SJSA1 (cell line): ENCODE measurements at regions not wholly inside any gene's neighbourhood (a gene's known extent, or its start where the extent isn't known, plus 50 kb on each side); places are given as distances from the start of the nearest gene placed in this dataset.
"Not testable (repeated sequence)": the region's sequence is repeated elsewhere in the genome, so short reads cannot be mapped to it uniquely, and the experiment has no call there.

Experiments
- DNase-seq, 2 experiments: peaks; one replicate each; pipeline ENCODE4 v3.0.0-alpha.2; 2015 to 2020; ENCODE audit warnings: low spot score in 2 of 2, low read depth in 1 of 2
- H3K27ac ChIP-seq: fragments of 250-450 bp; sonication (Bioruptor Pico); 2 replicates; pipeline ENCODE4 v1.5.1; 2020; ENCODE audit warnings: mild to moderate bottlenecking, moderate library complexity
- H3K27me3 ChIP-seq: fragments of 250-450 bp; sonication (Bioruptor Pico); replicated peaks from 2 replicates; pipeline ENCODE4 v1.5.1; 2020; ENCODE audit warnings: mild to moderate bottlenecking, moderate library complexity
- H3K36me3 ChIP-seq: fragments of 250-450 bp; sonication (Bioruptor Pico); 2 replicates; pipeline ENCODE4 v1.5.1; 2020; ENCODE audit warnings: mild to moderate bottlenecking
- H3K4me1 ChIP-seq: fragments of 250-450 bp; sonication (Bioruptor Pico); replicated peaks from 2 replicates; pipeline ENCODE4 v1.6.1; 2021; ENCODE audit warnings: mild to moderate bottlenecking
- H3K4me3 ChIP-seq: fragments of 250-450 bp; sonication (Bioruptor Pico); 2 replicates; pipeline ENCODE4 v1.5.1; 2020; ENCODE audit warnings: mild to moderate bottlenecking
- H3K9me3 ChIP-seq: fragments of 250-450 bp; sonication (Bioruptor Pico); replicated peaks from 2 replicates; pipeline ENCODE4 v1.5.1; 2020; ENCODE audit warnings: mild to moderate bottlenecking

GRCh38 chr9:126183266-126183665 lies 143.4 kb upstream of the MVB12B start:
- H3K4me3 ChIP-seq = no peak overlapping the region
- no peak for DNase-seq
- no peaks in the 10 kb centered on the region; the same call in 1 of the 2 replicates for H3K27me3 ChIP-seq
- H3K27ac ChIP-seq = no peak overlapping the region
- H3K4me1 ChIP-seq = no peaks in the 10 kb centered on the region
- no peaks in the 10 kb centered on the region for H3K9me3 ChIP-seq
- no peaks in the 10 kb centered on the region for H3K36me3 ChIP-seq

DNA sequence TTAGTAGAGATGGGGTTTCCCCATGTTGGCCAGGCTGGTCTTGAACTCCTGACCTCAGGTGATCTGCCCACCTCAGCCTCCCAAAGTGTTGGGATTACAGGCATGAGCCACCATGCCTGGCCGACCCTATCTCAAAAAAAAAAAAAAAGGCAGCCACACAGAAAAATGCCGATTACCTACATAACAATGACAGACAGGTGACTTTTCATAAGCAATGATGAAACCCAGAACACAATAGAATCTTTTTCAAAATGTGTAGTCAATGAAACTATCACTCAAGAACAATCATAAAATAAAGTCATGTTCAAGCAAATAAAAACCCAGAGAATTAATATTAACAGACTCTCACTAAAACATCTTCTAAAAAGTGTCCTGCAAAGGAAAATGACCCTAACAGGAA lies 135.6 kb upstream of the MVB12B start:
- not testable (repeated sequence) for H3K36me3 ChIP-seq, H3K4me1 ChIP-seq, H3K4me3 ChIP-seq, H3K9me3 ChIP-seq, H3K27ac ChIP-seq, DNase-seq
- H3K27me3 ChIP-seq = peaks cover 12% of the 10 kb centered on the region; the same call in 1 of the 2 replicates

DNA sequence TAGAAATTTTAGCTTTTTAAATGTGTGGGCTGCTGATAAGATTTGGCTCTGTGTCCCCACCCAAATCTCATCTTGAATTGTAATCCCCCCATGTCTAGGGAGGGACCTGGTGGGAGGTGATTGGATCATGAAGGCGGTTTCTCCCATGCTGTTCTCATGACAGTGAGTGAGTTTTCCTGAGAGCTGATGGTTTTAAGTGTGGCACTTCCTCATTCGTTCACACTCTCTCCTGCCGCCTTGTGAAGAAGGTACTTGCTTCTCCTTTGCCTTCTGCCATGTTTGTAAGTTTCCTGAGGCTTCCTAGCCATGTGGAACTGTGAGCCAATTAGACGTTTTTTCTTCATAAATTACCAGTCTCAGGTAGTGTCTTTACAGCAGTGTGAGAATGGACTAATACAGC lies 127.8 kb upstream of the MVB12B start:
- H3K4me1 ChIP-seq = no peaks in the 10 kb centered on the region
- no peak overlapping the region for H3K27ac ChIP-seq
- H3K27me3 ChIP-seq = peaks cover 12% of the 10 kb centered on the region; the same call in 1 of the 2 replicates
- no peak overlapping the region for H3K4me3 ChIP-seq
- H3K9me3 ChIP-seq = no peaks in the 10 kb centered on the region
- no peak for DNase-seq
- H3K36me3 ChIP-seq = no peaks in the 10 kb centered on the region

- DNase-seq = no peak
- Histone ChIP-seq H3K36me3 (no peaks in the 10 kb centered on the region), H3K4me1 (no peaks in the 10 kb centered on the region), H3K4me3 (no peak overlapping the region), H3K27ac (no peak overlapping the region), H3K27me3 (no peaks in the 10 kb centered on the region), H3K9me3 (no peaks in the 10 kb centered on the region)
Measured at GRCh38 chr9:126203313-126203712, 123.3 kb upstream of the MVB12B start.

- H3K36me3 ChIP-seq = no peaks in the 10 kb centered on the region
- no peak overlapping the region for H3K4me3 ChIP-seq
- no peak overlapping the region for H3K27ac ChIP-seq
- no peaks in the 10 kb centered on the region for H3K27me3 ChIP-seq
- no peaks in the 10 kb centered on the region for H3K9me3 ChIP-seq
- no peaks in the 10 kb centered on the region for H3K4me1 ChIP-seq
- DNase-seq = no peak
Measured at GRCh38 chr9:126204197-126204596, 122.4 kb upstream of the MVB12B start.

DNA sequence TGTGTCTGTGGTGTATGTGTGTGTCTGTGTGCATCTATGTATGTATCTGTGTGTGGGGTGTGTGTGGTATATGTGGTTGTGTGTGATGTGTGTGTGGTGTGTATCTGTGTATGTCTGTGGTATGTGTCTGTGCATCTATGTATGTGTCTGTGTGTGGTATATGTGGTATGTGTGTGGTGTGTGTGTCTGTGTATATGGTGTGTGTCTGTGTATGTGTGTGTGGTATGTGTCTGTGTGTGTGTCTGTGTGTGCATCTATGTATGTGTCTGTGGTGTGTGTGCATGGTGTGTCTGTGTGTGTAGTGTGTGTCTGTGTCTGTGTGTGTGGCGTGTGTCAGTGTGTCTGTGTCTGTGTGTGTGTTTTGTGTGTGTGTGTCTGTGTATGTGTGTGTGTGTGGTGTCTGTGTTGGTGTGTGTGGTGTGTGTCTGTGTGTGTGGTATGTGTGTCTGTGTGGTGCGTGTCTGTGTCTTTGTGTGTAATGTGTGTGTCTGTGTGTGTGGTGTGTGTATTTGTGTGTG lies 121.9 kb upstream of the MVB12B start:
- Histone ChIP-seq H3K9me3 (no peaks in the 10 kb centered on the region), H3K27ac (no peak overlapping the region), H3K27me3 (no peaks in the 10 kb centered on the region), H3K4me3 (no peak overlapping the region), H3K4me1 (no peaks in the 10 kb centered on the region), H3K36me3 (no peaks in the 10 kb centered on the region)
- no peak for DNase-seq

GRCh38 chr9:126205265-126205664 lies 121.4 kb upstream of the MVB12B start:
- DNase-seq = no peak
- H3K27me3 ChIP-seq = no peaks in the 10 kb centered on the region
- H3K4me1 ChIP-seq = no peaks in the 10 kb centered on the region
- no peaks in the 10 kb centered on the region for H3K9me3 ChIP-seq
- H3K36me3 ChIP-seq = no peaks in the 10 kb centered on the region
- H3K27ac ChIP-seq = no peak overlapping the region
- H3K4me3 ChIP-seq = no peak overlapping the region

DNA sequence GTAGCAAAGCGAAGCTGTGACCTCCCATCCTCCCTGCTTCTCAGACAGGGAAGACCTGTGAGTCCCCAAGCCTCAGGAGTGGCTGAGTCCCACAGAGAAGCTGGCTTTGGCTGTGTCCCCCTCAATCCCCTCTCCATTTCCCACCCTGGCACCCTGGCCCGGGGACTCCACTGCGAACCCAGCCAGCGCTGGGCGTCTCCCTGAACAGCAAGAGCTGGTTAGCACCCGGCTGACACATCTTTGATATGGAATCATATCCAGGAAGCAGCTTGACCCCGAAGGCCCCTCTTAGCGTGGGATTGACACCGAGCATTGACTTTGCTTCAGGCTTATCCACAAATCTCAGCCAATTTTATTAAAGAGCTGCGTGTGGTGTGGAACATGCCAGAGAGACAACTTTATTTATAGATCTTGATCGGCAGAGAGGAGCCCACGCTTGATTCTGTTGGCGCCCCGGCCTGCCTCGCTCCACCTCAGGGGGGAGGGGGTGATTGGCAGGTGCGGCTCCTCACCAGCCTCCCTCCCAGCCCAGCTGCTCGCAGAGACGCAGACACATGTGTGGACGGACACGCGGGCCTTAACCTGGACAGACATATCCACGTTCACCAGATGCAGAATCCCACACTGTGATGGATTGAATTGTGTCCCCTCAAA lies 120.7 kb upstream of the MVB12B start:
- H3K4me1 ChIP-seq = no peaks in the 10 kb centered on the region
- H3K9me3 ChIP-seq = no peaks in the 10 kb centered on the region; the same call in 1 of the 2 replicates
- no peak overlapping the region for H3K4me3 ChIP-seq
- no peaks in the 10 kb centered on the region for H3K27me3 ChIP-seq
- H3K27ac ChIP-seq = no peak overlapping the region
- DNase-seq = no peak
- no peaks in the 10 kb centered on the region for H3K36me3 ChIP-seq

GRCh38 chr9:126207256-126207655 lies 119.4 kb upstream of the MVB12B start:
- Histone ChIP-seq H3K9me3 (no peaks in the 10 kb centered on the region; the same call in 1 of the 2 replicates), H3K4me3 (no peak overlapping the region), H3K27me3 (no peaks in the 10 kb centered on the region), H3K27ac (no peak overlapping the region), H3K4me1 (no peaks in the 10 kb centered on the region), H3K36me3 (no peaks in the 10 kb centered on the region)
- no peak for DNase-seq

DNA sequence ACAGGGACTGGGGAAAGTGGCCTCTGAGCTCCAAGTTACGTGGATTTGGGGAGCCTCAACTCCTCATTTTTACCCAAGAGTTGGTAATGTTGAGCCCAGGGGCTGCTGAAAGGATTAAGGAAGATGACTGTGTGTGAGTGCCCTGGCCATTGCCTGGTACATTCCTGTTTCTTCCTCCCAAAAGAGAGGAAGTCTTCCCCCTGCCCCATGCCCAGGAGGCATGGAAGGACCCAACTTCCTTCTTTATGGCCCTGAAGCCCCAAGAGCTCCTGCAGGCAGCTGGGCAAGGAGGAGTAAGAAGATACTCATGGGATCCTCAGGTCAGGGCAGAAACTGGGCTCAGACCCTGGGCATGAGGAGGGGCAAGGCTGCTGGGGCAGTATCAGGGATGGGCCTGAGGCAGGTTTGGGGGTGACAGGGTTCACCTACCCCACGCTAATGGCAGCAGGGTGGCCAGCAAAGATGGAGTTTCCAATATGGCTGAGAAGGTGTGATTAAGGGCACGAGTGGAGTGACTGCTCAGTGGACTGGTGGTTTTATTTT lies 118.3 kb upstream of the MVB12B start:
- Histone ChIP-seq H3K4me3 (no peak overlapping the region), H3K4me1 (no peaks in the 10 kb centered on the region), H3K36me3 (no peaks in the 10 kb centered on the region), H3K27me3 (no peaks in the 10 kb centered on the region), H3K9me3 (no peaks in the 10 kb centered on the region; the same call in 1 of the 2 replicates), H3K27ac (no peak overlapping the region)
- DNase-seq = no peak

DNA sequence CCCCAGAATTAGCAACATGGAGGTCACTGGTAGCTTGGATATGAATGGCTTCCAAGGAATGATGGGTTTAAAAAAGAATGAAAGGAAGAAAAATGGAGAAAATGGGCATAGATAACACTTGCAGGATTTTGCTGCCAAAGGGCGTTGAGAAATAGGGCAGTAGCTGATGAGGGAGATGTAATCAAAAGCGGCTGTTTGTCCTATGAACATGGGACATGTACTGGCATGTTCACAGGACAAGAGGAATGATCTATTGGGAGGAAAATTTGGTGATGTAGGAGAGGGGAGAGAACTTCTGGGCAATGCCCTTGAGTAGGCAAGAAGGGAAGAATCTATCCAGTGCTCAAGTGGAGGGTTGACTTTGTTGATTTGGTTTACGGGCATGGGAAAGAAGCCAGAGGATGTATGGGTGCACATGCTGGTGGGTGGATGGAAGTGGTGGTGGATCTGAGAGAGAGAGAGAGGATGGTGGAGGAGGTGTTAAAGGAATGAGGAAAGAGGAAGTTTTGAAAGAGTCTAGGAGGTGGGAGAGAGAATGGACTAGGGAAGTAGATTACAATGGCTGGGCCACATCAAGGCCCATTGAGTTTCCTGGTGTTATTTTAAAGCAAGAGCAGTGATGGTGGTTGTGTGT lies 115.1 kb upstream of the MVB12B start:
- no peaks in the 10 kb centered on the region for H3K36me3 ChIP-seq
- peaks cover 9% of the 10 kb centered on the region for H3K27me3 ChIP-seq
- no peak overlapping the region for H3K27ac ChIP-seq
- H3K4me3 ChIP-seq = no peak overlapping the region
- DNase-seq = no peak
- H3K4me1 ChIP-seq = no peaks in the 10 kb centered on the region
- no peaks in the 10 kb centered on the region; the same call in 1 of the 2 replicates for H3K9me3 ChIP-seq

DNA sequence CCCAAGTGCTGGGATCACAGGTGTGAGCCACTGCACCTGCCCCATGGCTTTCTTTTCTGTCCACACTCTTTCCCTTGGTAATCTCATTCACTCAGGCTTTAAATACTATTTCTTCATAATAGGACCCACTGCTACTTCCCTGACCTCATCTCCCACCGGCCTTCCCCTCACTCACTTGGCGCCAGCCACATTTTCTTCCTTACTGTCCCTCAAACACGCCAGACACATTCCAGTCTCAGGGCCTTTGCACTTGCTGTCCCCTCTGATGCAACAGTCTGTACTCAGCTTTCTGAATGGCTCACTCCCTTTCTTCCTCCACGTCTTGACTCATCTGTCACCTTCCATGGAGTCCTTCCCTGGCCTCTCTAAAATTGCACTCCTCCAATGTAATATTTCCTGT lies 111.1 kb upstream of the MVB12B start:
- no peak overlapping the region for H3K4me3 ChIP-seq

GRCh38 chr9:126216826-126217225 lies 109.8 kb upstream of the MVB12B start:
- no peak for DNase-seq
- Histone ChIP-seq H3K4me1 (no peaks in the 10 kb centered on the region), H3K9me3 (no peaks in the 10 kb centered on the region; the same call in 1 of the 2 replicates), H3K36me3 (no peaks in the 10 kb centered on the region), H3K4me3 (no peak overlapping the region), H3K27me3 (peaks cover 22% of the 10 kb centered on the region), H3K27ac (no peak overlapping the region)

More for the DNA sequence above, 111.1 kb upstream of the MVB12B start:
- H3K36me3 ChIP-seq = no peaks in the 10 kb centered on the region
- H3K27ac ChIP-seq = no peak overlapping the region
- no peaks in the 10 kb centered on the region for H3K4me1 ChIP-seq
- peaks cover 11% of the 10 kb centered on the region for H3K27me3 ChIP-seq
- H3K9me3 ChIP-seq = no peaks in the 10 kb centered on the region; the same call in 1 of the 2 replicates
- no peak for DNase-seq

GRCh38 chr9:126217250-126217653 lies 109.4 kb upstream of the MVB12B start:
- DNase-seq = no peak
- Histone ChIP-seq H3K36me3 (no peaks in the 10 kb centered on the region), H3K4me1 (no peaks in the 10 kb centered on the region), H3K27me3 (peaks cover 26% of the 10 kb centered on the region), H3K27ac (no peak overlapping the region), H3K4me3 (no peak overlapping the region), H3K9me3 (no peaks in the 10 kb centered on the region; the same call in 1 of the 2 replicates)
